A549 (cell line): ENCODE measurements at regions not wholly inside any gene's neighbourhood (a gene's known extent, or its start where the extent isn't known, plus 50 kb on each side); places are given as distances from the start of the nearest gene placed in this dataset.

Experiments used
- CEBPB ChIP-seq, 2 experiments: fragments of >200 bp in 1 of 2; sonication (Bioruptor Twin) in 1 of 2; formaldehyde crosslinking in 1 of 2; IDR thresholded peaks; 2 replicates each; pipeline ENCODE4 v1.6.1; 2012 to 2016
- ESRRA ChIP-seq: fragments of 150-350 bp; IDR thresholded peaks from 2 replicates; pipeline ENCODE4 v1.6.1; 2014; ENCODE audit warnings: mild to moderate bottlenecking, low read length, borderline replicate concordance
- FOSB ChIP-seq: fragments of 250-450 bp; sonication (Bioruptor Pico); IDR thresholded peaks from 2 replicates; pipeline ENCODE4 v1.5.0; 2020; ENCODE audit warnings: mild to moderate bottlenecking, moderate library complexity
- GATA3 ChIP-seq: IDR thresholded peaks from 2 replicates; pipeline ENCODE4 v1.6.1; 2012; ENCODE audit warnings: borderline replicate concordance
- JUN ChIP-seq, 2 experiments: fragments of >200 bp; sonication (Bioruptor Twin); formaldehyde crosslinking; IDR thresholded peaks; 2 replicates in 1 of 2; 3 replicates in 1 of 2; pipeline ENCODE4 v1.6.1; 2016 to 2017
- JUNB ChIP-seq: fragments of >200 bp; sonication (Bioruptor Twin); formaldehyde crosslinking; IDR thresholded peaks from 2 replicates; pipeline ENCODE4 v1.6.1; 2016
- NR3C1 ChIP-seq: fragments of >200 bp; sonication (Bioruptor Twin); formaldehyde crosslinking; IDR thresholded peaks from 3 replicates; pipeline ENCODE4 v1.6.1; 2017
- POLR2A ChIP-seq: IDR thresholded peaks from 2 replicates; pipeline ENCODE4 v1.6.1; 2012; ENCODE audit warnings: mild to moderate bottlenecking, low read length
- RAD21 ChIP-seq, 2 experiments: fragments of >200 bp in 1 of 2; sonication (Bioruptor Twin) in 1 of 2; formaldehyde crosslinking in 1 of 2; IDR thresholded peaks in 1 of 2; conservative IDR thresholded peaks in 1 of 2; 2 replicates in 1 of 2; 3 replicates in 1 of 2; pipeline ENCODE4 v1.6.1; 2012 to 2018; ENCODE audit warnings: inconsistent platforms in 1 of 2
- SMC3 ChIP-seq: fragments of >200 bp; sonication (Bioruptor Twin); formaldehyde crosslinking; IDR thresholded peaks from 3 replicates; pipeline ENCODE4 v1.6.1; 2018; ENCODE audit warnings: inconsistent platforms
- TF ChIP-seq, protein P1 (sequence below): fragments of >200 bp; sonication (Bioruptor Twin); formaldehyde crosslinking; IDR thresholded peaks from 3 replicates; pipeline ENCODE4 v1.5.1; 2016
- TF ChIP-seq, protein P2 (sequence below): fragments of 200-600 bp; sonication (generic); IDR thresholded peaks from 2 replicates; pipeline ENCODE4 v1.6.1; 2016; ENCODE audit warnings: antibody characterized with exemption, mild to moderate bottlenecking, moderate library complexity

DNA sequence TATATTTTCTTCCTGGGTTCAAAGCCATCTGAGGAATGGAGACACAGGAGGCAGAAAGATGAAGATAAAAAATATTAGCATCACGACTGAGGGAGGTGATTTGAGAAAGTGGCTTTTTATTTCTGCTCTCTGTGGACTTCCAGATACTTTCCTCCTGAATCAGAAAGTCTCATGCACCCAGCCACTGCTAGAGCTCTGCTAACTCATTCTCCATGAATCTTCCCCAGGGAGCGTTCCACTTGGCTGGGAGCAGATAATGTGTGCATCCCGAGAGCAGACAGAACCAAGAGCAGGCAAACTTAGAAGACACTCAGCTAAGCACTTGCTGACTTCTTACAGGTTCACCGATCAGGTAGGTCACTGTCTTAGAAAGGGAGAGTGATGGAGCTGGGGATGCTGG, 264.1 kb upstream of the THUMPD2 start:
- TF ChIP-seq GATA3 (no peak), ESRRA (no peak), SMC3 (no peak), JUNB (no peak), NR3C1 (no peak), POLR2A (no peak), JUN (IDR thresholded peaks at IDR 0.05) (no peak), CEBPB (IDR thresholded peaks at IDR 0.05) (no peak), FOSB (CRISPR knock-in tag) (no peak), RAD21 (conservative IDR thresholded peaks at IDR 0.05 in 1 of 2, IDR thresholded peaks at IDR 0.05 in 1 of 2) (no peak)
- TF ChIP-seq, protein P1, sequence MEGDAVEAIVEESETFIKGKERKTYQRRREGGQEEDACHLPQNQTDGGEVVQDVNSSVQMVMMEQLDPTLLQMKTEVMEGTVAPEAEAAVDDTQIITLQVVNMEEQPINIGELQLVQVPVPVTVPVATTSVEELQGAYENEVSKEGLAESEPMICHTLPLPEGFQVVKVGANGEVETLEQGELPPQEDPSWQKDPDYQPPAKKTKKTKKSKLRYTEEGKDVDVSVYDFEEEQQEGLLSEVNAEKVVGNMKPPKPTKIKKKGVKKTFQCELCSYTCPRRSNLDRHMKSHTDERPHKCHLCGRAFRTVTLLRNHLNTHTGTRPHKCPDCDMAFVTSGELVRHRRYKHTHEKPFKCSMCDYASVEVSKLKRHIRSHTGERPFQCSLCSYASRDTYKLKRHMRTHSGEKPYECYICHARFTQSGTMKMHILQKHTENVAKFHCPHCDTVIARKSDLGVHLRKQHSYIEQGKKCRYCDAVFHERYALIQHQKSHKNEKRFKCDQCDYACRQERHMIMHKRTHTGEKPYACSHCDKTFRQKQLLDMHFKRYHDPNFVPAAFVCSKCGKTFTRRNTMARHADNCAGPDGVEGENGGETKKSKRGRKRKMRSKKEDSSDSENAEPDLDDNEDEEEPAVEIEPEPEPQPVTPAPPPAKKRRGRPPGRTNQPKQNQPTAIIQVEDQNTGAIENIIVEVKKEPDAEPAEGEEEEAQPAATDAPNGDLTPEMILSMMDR, result no peak
- TF ChIP-seq, protein P2, sequence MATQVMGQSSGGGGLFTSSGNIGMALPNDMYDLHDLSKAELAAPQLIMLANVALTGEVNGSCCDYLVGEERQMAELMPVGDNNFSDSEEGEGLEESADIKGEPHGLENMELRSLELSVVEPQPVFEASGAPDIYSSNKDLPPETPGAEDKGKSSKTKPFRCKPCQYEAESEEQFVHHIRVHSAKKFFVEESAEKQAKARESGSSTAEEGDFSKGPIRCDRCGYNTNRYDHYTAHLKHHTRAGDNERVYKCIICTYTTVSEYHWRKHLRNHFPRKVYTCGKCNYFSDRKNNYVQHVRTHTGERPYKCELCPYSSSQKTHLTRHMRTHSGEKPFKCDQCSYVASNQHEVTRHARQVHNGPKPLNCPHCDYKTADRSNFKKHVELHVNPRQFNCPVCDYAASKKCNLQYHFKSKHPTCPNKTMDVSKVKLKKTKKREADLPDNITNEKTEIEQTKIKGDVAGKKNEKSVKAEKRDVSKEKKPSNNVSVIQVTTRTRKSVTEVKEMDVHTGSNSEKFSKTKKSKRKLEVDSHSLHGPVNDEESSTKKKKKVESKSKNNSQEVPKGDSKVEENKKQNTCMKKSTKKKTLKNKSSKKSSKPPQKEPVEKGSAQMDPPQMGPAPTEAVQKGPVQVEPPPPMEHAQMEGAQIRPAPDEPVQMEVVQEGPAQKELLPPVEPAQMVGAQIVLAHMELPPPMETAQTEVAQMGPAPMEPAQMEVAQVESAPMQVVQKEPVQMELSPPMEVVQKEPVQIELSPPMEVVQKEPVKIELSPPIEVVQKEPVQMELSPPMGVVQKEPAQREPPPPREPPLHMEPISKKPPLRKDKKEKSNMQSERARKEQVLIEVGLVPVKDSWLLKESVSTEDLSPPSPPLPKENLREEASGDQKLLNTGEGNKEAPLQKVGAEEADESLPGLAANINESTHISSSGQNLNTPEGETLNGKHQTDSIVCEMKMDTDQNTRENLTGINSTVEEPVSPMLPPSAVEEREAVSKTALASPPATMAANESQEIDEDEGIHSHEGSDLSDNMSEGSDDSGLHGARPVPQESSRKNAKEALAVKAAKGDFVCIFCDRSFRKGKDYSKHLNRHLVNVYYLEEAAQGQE, result no peak
